SK-N-SH treated with all-trans-retinoic acid at 6 μM for 48 hours (cell line): ENCODE measurements at regions not wholly inside any gene's neighbourhood (a gene's known extent, or its start where the extent isn't known, plus 50 kb on each side); places are given as distances from the start of the nearest gene placed in this dataset.

Source experiments
- ARNTL ChIP-seq: fragments of 450-650 bp; formaldehyde crosslinking; IDR thresholded peaks from 2 replicates; pipeline ENCODE4 v1.5.0; 2020; ENCODE audit warnings: low read depth, mild to moderate bottlenecking, moderate library complexity, borderline replicate concordance
- CSDC2 ChIP-seq: fragments of 250-450 bp; sonication (Bioruptor Pico); IDR thresholded peaks from 2 replicates; pipeline ENCODE4 v1.5.0; 2020; ENCODE audit warnings: mild to moderate bottlenecking, moderate library complexity
- OSR1 ChIP-seq: fragments of 250-450 bp; sonication (Bioruptor Pico); IDR thresholded peaks from 2 replicates; pipeline ENCODE4 v1.8.0; 2022; ENCODE audit warnings: moderate library complexity, mild to moderate bottlenecking, inconsistent platforms
- PATZ1 ChIP-seq: fragments of 250-450 bp; sonication (Bioruptor Pico); IDR thresholded peaks from 2 replicates; pipeline ENCODE4 v1.8.0; 2020; ENCODE audit warnings: mild to moderate bottlenecking, moderate library complexity, borderline replicate concordance
- PPARA ChIP-seq: fragments of 250-450 bp; sonication (Bioruptor Pico); IDR thresholded peaks from 2 replicates; pipeline ENCODE4 v1.5.0; 2020; ENCODE audit warnings: mild to moderate bottlenecking, borderline replicate concordance
- RARB ChIP-seq: fragments of 250-450 bp; sonication (Bioruptor Pico); IDR thresholded peaks from 2 replicates; pipeline ENCODE4 v1.8.0; 2021; ENCODE audit warnings: mild to moderate bottlenecking, moderate library complexity
- SNAI2 ChIP-seq: fragments of 250-450 bp; sonication (Bioruptor Pico); IDR thresholded peaks from 2 replicates; pipeline ENCODE4 v1.5.0; 2020; ENCODE audit warnings: mild to moderate bottlenecking, moderate library complexity
- TCF4 ChIP-seq: fragments of 250-450 bp; sonication (Bioruptor Pico); IDR thresholded peaks from 2 replicates; pipeline ENCODE4 v1.8.0; 2021; ENCODE audit warnings: mild to moderate bottlenecking, moderate library complexity, borderline replicate concordance
- ZC3H10 ChIP-seq: fragments of 250-450 bp; sonication (Bioruptor Pico); IDR thresholded peaks from 2 replicates; pipeline ENCODE4 v1.5.1; 2021; ENCODE audit warnings: mild to moderate bottlenecking, moderate library complexity
- ZFP3 ChIP-seq: fragments of 250-450 bp; sonication (Bioruptor Pico); IDR thresholded peaks from 2 replicates; pipeline ENCODE4 v1.5.0; 2020; ENCODE audit warnings: mild to moderate bottlenecking, moderate library complexity
- ZFP30 ChIP-seq: fragments of 450-650 bp; formaldehyde crosslinking; IDR thresholded peaks from 2 replicates; pipeline ENCODE4 v1.5.0; 2022; ENCODE audit warnings: mild to moderate bottlenecking, moderate library complexity
- TF ChIP-seq, protein P1 (sequence below): fragments of 250-450 bp; sonication (Bioruptor Pico); IDR thresholded peaks from 2 replicates; pipeline ENCODE4 v1.5.0; 2020; ENCODE audit warnings: mild to moderate bottlenecking, moderate library complexity
- TF ChIP-seq, protein P2 (sequence below): fragments of 250-450 bp; sonication (Bioruptor Pico); IDR thresholded peaks from 2 replicates; pipeline ENCODE4 v1.5.1; 2020; ENCODE audit warnings: low read depth, mild to moderate bottlenecking, moderate library complexity

DNA sequence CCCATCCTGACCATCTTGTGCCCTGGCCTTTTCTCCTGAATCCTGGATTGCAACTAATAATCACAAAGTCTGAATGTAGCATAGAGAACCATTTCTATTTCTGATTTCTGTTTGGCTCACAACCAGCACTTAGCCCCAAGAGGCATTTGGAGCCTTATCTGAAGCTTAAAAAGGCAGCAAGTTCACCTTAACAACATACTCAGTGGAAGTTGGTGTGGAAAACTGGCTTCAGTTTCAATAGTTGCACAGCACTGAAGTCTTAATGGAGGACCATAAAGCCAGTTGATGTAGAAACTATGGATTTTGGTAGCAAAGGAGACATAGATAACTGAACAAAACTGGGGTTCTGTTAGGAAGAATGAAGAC is 574.1 kb downstream of the PSAT1 start:
- TF ChIP-seq ZFP3 (CRISPR knock-in tag) (no peak), PATZ1 (CRISPR knock-in tag) (no peak), ARNTL (CRISPR knock-in tag) (no peak), SNAI2 (no peak), CSDC2 (CRISPR knock-in tag) (no peak), OSR1 (CRISPR knock-in tag) (no peak), RARB (CRISPR knock-in tag) (no peak), TCF4 (CRISPR knock-in tag) (no peak), ZC3H10 (CRISPR knock-in tag) (no peak), PPARA (CRISPR knock-in tag) (no peak), ZFP30 (no peak)
- TF ChIP-seq, protein P1, sequence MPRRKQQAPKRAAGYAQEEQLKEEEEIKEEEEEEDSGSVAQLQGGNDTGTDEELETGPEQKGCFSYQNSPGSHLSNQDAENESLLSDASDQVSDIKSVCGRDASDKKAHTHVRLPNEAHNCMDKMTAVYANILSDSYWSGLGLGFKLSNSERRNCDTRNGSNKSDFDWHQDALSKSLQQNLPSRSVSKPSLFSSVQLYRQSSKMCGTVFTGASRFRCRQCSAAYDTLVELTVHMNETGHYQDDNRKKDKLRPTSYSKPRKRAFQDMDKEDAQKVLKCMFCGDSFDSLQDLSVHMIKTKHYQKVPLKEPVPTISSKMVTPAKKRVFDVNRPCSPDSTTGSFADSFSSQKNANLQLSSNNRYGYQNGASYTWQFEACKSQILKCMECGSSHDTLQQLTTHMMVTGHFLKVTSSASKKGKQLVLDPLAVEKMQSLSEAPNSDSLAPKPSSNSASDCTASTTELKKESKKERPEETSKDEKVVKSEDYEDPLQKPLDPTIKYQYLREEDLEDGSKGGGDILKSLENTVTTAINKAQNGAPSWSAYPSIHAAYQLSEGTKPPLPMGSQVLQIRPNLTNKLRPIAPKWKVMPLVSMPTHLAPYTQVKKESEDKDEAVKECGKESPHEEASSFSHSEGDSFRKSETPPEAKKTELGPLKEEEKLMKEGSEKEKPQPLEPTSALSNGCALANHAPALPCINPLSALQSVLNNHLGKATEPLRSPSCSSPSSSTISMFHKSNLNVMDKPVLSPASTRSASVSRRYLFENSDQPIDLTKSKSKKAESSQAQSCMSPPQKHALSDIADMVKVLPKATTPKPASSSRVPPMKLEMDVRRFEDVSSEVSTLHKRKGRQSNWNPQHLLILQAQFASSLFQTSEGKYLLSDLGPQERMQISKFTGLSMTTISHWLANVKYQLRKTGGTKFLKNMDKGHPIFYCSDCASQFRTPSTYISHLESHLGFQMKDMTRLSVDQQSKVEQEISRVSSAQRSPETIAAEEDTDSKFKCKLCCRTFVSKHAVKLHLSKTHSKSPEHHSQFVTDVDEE (CRISPR knock-in tag) = no peak
- TF ChIP-seq, protein P2, sequence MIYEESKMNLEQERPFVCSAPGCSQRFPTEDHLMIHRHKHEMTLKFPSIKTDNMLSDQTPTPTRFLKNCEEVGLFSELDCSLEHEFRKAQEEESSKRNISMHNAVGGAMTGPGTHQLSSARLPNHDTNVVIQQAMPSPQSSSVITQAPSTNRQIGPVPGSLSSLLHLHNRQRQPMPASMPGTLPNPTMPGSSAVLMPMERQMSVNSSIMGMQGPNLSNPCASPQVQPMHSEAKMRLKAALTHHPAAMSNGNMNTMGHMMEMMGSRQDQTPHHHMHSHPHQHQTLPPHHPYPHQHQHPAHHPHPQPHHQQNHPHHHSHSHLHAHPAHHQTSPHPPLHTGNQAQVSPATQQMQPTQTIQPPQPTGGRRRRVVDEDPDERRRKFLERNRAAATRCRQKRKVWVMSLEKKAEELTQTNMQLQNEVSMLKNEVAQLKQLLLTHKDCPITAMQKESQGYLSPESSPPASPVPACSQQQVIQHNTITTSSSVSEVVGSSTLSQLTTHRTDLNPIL (CRISPR knock-in tag) = no peak
